M059J (cell line): ENCODE measurements at regions not wholly inside any gene's neighbourhood (a gene's known extent, or its start where the extent isn't known, plus 50 kb on each side); places are given as distances from the start of the nearest gene placed in this dataset.

Experiments
- DNase-seq: peaks from one replicate; pipeline ENCODE4 v3.0.0-alpha.2; 2012; ENCODE audit warnings: low read depth

DNA sequence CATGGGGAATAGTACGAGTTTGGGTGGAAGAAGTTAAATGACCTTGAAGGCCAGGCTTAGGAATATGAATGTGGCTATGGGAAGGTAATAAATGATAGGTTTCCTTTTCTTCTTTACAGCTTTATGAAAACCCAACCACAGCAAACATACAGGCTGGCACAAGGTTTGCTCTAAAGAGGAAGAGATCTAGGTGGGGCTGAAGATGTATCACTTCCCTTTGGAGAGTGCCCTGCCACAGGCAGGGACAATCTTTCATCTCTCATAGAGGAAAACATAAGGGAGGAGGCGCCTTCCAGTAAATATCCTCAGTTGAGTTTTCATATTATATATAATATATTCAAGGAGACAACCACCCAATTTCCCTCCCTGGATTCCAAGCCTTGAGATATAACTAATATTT lies 72.9 kb upstream of the FRMD6 start:
- DNase-seq, result no peak

DNA sequence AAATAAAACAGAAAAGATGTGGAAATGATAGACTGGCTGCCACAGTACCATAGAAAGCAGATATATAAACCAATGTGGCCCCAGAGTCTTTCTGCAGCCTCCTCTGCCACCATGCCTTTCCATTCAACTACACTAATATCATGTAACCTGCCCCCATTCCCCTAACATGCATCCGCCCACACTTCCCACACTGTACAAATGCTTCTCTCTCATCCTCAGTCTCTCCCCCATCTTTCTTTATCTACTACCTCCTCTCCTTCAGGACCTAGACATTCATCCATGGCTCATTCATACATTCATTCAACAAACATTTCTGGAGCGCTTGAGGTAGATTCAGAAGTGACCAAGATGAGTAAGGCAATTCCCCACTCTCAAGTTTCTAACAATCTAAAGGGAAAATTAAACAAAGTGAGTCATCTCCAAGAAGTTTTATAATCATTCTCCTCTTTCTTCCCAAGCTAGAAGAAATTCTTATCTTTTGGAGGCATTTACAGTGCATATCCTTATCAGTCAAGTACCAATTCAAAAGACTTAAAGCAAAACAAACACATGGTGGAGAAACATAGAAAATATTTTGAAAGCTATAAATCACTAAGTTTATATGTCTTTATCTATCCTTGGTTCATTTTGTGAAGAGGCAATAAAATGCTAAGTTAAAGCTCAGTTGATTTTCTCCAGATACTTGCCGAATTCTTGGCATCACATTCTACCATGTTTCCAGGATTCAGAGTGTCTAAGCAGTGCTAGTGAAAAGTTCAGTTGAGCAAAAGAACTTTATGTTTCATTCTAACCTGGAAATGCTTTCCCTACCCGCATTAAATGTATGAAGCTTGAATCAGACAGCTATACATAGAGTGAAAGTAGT lies 70.5 kb upstream of the FRMD6 start:
- peak; percentile 89 for DNase-seq

DNA sequence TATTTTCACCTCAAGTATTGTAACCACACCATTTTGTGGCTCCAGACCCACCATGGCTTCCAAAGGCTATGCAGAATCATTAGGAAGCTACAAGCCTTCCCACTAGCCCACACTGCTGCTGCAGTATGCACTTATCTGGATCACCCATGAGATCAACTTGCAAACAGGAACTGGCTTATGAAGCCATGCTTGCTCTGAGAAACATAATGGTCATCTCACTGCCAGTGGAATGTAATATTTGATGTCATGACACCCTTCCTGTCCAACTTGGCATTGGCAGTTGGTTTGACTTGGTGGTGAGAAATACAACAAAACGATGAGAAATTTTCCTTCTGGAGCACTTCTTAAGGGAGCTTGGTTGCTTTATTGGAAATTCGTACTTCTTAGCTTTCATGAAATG lies 69.3 kb upstream of the FRMD6 start:
- DNase-seq, result peak; percentile 15

DNA sequence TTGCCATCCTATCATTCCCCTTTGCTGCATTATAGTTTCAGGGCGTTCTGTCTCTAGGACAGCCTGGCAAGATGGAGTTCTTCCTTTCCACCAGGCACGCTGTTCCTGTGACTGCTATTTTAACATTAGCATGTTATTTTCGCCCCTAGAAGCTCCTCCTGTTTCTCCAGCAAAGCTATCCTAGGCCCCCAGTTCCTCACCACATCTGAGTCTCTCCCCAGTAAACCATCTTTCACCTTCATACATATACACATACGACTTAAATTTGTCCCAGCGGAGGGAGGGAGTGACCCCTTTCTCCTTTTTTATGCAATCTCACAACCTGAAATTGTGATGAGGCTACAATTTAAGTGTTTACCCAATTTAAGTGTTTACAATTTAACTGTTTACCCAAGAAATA lies 66.7 kb upstream of the FRMD6 start:
- no peak for DNase-seq

DNA sequence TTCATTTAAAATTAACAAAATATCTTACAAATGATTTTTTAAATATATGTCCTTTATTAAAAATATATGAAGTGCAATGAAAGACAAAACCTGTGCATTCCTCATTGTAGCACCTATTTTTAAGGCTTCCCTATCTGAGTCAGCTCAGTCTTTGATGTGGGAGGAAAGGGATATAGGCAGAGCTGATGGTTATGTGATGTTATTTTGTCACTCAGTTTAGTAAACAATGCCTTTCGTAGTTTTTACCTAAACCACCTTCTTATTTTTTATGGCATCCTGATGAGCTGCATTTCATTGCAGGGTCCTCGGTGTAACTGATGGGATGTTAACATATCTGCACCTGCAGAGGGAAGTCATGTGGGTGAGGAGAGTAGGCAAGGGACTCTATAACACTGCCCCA lies 58.9 kb upstream of the FRMD6 start:
- no peak for DNase-seq

DNA sequence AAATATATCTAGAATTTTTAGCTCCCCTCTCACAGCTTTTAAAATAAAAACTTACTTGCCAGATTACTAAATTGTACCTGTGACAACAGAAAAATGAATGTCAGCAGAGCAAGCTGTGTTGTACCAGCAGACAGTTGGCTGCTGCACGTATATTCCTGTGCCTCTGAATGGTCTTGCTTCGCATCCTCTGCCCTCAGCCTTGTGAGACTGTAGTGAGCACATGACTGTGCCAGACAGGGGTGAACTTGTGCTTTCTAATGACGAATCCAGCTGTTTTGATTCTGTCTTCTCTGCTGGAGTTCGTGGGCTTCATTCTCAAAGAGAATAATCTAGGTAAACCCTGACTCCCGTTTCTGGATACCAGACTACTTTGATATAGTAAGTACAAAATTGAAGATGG lies 58.3 kb upstream of the FRMD6 start:
- DNase-seq, result no peak

DNA sequence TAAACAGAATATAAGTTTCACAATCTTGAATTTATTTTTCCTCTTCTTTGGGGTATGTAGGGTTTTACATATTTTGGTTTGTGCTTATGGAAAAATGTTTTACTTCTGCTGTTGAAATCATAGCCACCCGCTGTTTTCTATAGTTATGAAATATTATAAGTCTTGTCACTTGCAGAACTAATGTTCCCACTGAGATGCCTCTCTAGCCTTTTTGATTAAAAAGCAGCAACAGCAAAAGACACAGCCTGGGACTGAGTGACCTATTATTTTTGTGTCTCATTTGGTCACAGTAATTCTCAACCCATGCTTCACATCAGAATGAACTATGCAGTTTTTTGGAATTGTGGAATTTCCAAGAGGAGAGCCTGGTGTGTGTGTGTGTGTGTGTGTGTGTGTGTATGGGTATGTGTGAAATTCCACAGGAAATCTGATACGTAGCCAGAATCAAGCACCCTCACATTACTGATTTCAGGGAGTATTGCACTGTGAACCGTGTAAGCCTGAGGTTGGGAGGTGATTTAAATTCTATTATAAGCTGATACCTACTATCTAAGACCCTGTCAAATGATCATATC lies 55.7 kb upstream of the FRMD6 start:
- DNase-seq, result no peak

DNA sequence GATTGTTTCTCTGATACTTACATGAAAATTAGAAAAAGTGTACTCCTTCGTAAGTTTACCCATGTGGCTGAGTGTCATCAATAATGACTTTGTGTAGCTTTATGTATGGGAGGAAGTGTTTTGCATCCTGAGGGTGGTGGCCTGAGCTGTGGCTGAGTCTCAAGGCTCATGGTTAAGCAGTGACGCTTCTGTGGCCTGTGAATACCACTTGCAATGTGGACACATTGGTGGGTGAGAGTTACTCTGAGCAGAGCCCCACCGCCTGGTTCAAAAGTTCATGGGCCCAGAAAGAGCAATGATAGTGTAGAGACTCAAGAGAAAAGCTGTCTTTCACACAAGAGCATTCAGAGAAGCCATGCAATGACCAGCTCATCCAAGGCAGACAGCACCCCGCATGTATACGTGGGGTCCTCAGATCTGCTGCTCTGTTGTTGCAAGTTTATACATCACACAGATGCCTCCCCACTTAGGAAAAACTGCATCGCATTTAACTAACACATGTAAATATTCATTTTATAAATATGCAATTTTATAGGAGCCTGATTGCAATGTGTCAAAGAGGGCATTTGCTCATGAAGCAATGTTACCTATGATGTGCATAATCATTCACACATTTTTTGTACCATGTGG lies 55.1 kb upstream of the FRMD6 start:
- no peak for DNase-seq

DNA sequence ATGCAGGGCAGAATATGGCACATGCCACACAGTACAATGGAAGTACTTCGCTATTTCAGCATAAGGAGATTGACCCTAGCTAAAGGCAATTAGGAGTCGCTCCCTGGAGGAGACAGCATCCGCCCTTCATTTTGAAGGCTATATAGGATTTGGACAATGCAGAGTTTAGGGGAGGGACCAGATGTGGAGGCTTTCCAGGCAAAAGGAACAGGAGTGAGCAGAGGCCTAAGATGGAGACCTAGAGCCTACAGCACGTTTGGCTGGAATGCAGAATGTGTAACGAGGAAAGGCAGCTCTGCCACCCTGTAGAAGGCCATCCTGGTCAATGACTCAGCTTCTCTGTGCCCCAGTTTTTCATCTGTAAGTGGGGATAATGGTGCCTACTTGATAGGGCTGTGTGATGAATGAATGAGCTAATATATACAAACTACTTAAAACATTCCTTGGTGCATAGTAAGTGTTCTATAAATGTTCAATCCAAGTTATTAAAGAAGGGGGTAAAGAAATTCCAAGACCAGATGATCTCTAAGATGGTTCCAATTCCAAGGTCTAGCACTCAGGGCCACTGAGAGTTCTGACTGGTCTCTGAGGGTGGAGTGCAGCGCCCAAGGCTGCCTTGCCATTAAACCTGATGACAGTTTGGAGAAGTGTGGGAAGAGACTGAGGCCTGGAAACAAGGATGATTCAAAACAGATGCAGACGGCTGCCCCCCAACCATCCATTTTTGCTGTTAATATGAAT lies 54.3 kb upstream of the FRMD6 start:
- DNase-seq, result peak; percentile 58

DNA sequence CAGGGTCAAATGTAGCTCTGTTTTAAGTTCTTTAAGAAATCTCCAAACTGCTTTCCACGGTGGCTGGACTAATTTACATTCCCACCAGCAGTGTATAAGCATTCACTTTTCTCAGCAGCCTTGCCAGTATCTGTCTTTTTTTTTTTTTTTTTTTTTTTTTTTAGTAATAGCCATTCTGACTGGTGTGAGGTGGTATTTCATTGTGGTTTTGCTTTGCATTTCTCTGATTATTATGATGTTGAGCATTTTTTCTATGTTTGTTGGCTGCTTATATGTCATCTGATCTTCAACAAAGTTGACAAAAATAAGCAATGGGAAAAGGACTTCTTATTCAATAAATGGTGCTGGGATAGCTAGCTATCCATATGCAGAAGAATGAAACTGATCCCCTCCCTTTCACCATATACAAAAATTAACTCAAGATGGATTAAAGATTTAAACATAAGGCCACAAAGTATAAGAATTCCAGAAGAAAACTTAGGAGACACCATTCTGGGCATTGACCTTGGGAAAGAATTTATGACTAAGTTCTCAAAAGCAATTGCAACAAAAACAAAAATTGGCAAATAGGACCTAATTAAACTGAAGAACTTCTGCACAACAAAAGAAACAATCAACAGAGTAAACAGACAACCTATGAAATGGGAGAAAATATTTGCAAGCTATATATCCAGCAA lies 52.6 kb upstream of the FRMD6 start:
- DNase-seq, result peak; percentile 64

DNA sequence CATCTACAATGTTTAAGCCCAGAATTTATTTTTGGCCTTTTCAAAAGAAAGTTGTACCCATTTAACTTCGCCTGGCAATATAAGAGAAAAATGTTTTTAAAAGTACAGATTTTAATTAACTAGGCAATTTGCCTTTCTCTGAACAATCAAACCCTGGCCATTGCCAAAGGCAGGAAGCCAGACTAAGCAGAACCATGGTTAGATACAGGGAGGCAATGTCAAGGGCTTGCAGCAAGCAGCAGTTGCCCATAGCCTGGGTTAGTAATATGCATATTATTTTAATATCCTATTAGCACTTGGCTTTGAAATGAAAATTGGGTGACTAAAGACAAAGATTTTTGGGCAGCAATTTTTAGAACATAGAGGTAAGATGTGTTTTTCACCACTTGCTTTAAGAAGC lies 51.1 kb upstream of the FRMD6 start:
- DNase-seq, result no peak
